Uterus (tissue), 3 donors: ENCODE measurements at regions not wholly inside any gene's neighbourhood (a gene's known extent, or its start where the extent isn't known, plus 50 kb on each side); places are given as distances from the start of the nearest gene placed in this dataset.
"Not testable (repeated sequence)": the region's sequence is repeated elsewhere in the genome, so short reads cannot be mapped to it uniquely, and the experiment has no call there.

Source experiments
- DNase-seq, 2 donors: peaks; one replicate each; pipeline ENCODE4 v3.0.0-alpha.2; 2019 to 2020
- H3K27ac ChIP-seq, 2 donors: fragments of 200-600 bp; sonication (generic); 1 replicate in 1 of 2; 2 replicates in 1 of 2; pipeline ENCODE4 v1.5.1; 2016 to 2018
- H3K27me3 ChIP-seq, 2 donors: fragments of 200-600 bp; sonication (generic); one replicate each; pipeline ENCODE4 v1.5.1; 2018 to 2019; ENCODE audit warnings: control low read depth in 1 of 2
- H3K36me3 ChIP-seq, 2 donors: fragments of 200-600 bp; sonication (generic); one replicate each; pipeline ENCODE4 v1.5.1; 2019; ENCODE audit warnings: control low read depth in 1 of 2
- H3K4me1 ChIP-seq, 2 donors: fragments of 200-600 bp; sonication (generic); one replicate each; pipeline ENCODE4 v1.5.1; 2018 to 2019; ENCODE audit warnings: control low read depth in 1 of 2
- H3K4me3 ChIP-seq, 2 donors: fragments of 200-600 bp; sonication (generic); 1 replicate in 1 of 2; 2 replicates in 1 of 2; pipeline ENCODE4 v1.5.1; 2018 to 2019; ENCODE audit warnings: mild to moderate bottlenecking in 1 of 2
- H3K9me3 ChIP-seq, 2 donors: fragments of 200-600 bp; sonication (generic); one replicate each; pipeline ENCODE4 v1.5.1; 2019; ENCODE audit warnings: control low read depth in 1 of 2
- POLR2A ChIP-seq, 2 donors: fragments of 450-650 bp; IDR thresholded peaks; one replicate each; pipeline ENCODE4 v1.6.1; 2016; ENCODE audit warnings: antibody characterized with exemption in 2 of 2, mild to moderate bottlenecking in 1 of 2, moderate library complexity in 1 of 2
- intact Hi-C: fragments of 100-400 bp; cut with DNase I; formaldehyde crosslinking; loops from one replicate; pipeline ENCODE4 v1.15.1; 2023; ENCODE audit warnings: low total_unique reads
- TF ChIP-seq, protein P1 (sequence below), 4 experiments: fragments of 200-600 bp in 2 of 4; fragments of 450-650 bp in 2 of 4; sonication (generic) in 2 of 4; IDR thresholded peaks; one replicate each; pipeline ENCODE4 v1.5.1; 2016 to 2019; ENCODE audit warnings: antibody characterized with exemption in 4 of 4, mild to moderate bottlenecking in 2 of 4, moderate library complexity in 1 of 4
- donor health status: DM: yes; HTN: yes; CAD: no.

DNA sequence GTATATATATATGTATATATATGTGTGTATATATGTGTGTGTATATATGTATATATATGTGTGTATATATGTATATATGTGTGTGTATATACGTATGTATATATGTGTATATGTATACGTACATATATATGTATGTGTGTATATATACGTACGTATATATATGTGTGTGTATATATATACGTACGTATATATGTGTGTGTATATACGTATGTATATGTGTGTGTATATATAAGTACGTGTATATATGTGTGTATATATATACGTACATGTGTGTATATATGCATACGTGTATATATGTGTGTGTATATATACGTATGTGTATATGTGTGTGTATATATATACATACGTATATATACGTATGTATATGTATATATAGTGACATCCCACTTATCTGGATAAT lies 154.4 kb downstream of the CDRT15L2 start:
- H3K4me1 ChIP-seq: no peaks in the 10 kb centered on the region
- no peaks in the 10 kb centered on the region for H3K27me3 ChIP-seq
- TF ChIP-seq POLR2A (IDR thresholded peaks at IDR 0.05): no peak
- TF ChIP-seq, protein P1, sequence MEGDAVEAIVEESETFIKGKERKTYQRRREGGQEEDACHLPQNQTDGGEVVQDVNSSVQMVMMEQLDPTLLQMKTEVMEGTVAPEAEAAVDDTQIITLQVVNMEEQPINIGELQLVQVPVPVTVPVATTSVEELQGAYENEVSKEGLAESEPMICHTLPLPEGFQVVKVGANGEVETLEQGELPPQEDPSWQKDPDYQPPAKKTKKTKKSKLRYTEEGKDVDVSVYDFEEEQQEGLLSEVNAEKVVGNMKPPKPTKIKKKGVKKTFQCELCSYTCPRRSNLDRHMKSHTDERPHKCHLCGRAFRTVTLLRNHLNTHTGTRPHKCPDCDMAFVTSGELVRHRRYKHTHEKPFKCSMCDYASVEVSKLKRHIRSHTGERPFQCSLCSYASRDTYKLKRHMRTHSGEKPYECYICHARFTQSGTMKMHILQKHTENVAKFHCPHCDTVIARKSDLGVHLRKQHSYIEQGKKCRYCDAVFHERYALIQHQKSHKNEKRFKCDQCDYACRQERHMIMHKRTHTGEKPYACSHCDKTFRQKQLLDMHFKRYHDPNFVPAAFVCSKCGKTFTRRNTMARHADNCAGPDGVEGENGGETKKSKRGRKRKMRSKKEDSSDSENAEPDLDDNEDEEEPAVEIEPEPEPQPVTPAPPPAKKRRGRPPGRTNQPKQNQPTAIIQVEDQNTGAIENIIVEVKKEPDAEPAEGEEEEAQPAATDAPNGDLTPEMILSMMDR (IDR thresholded peaks at IDR 0.05): no peak
- DNase-seq: no peak
- H3K9me3 ChIP-seq: no peaks in the 10 kb centered on the region
- H3K27ac ChIP-seq: no peak overlapping the region
- H3K36me3 ChIP-seq: no peaks in the 10 kb centered on the region
- H3K4me3 ChIP-seq: no peak overlapping the region
- intact Hi-C loops: no loop called here

GRCh38 chr17:20735796-20736195 lies 156.3 kb downstream of the CDRT15L2 start:
- no peaks in the 10 kb centered on the region for H3K36me3 ChIP-seq
- no peak overlapping the region for H3K27ac ChIP-seq
- no peaks in the 10 kb centered on the region for H3K27me3 ChIP-seq
- TF ChIP-seq, protein P1 (IDR thresholded peaks at IDR 0.05): no peak
- TF ChIP-seq POLR2A (IDR thresholded peaks at IDR 0.05): no peak
- H3K4me3 ChIP-seq: no peak overlapping the region
- no peaks in the 10 kb centered on the region for H3K9me3 ChIP-seq
- no peak for DNase-seq
- no peaks in the 10 kb centered on the region for H3K4me1 ChIP-seq
- intact Hi-C loops: no loop called here

DNA sequence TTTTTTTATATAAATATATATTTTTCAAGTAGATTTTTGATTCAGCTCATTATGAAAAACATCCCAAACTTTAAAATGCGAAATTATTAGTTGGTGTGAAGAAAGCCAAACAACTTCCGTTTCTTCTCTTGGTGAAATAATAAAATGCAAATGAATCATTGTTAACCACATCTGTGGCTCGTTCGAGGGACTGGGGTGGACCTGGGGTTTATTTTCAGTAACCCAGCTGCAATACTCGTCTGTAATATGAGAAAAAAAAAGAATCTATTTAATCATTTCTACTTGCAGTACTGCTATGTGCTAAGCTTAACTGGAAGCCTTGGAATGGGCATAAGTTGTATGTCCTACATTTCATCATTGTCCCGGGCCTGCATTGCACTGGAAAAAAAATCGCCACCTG lies 158.1 kb downstream of the CDRT15L2 start:
- H3K4me1 ChIP-seq, intact Hi-C loops, H3K27me3 ChIP-seq, H3K27ac ChIP-seq, DNase-seq, H3K4me3 ChIP-seq, H3K9me3 ChIP-seq, H3K36me3 ChIP-seq: not testable (repeated sequence)

DNA sequence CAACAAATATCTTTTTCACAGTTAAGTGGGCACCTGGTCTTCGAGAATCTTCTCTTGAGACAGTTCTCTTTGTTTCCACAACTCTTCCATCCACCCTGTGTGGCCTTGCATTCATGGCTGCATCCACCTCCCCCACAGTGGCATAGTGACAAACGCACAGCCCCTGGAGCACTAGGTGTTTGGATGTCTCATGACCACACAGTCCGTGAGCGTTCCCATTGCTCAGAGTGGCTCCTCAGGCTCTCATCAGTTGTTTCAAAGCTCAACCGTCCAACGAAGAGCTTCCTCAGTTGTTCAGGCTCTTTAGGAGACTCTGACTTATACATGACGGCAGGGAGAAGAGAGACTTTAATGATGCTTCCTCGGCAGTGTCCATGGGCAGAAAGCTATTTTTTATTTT lies 191.6 kb downstream of the CDRT15L2 start:
- H3K36me3 ChIP-seq: no peaks in the 10 kb centered on the region
- H3K4me1 ChIP-seq: no peaks in the 10 kb centered on the region
- H3K4me3 ChIP-seq: no peak overlapping the region
- no peaks in the 10 kb centered on the region for H3K9me3 ChIP-seq
- DNase-seq: no peak
- H3K27ac ChIP-seq: no peak overlapping the region
- no peak for TF ChIP-seq POLR2A (IDR thresholded peaks at IDR 0.05)
- TF ChIP-seq, protein P1 (IDR thresholded peaks at IDR 0.05): no peak
- H3K27me3 ChIP-seq: no peaks in the 10 kb centered on the region
- intact Hi-C loops: no loop called here

- no peaks in the 10 kb centered on the region for H3K27me3 ChIP-seq
- no peak overlapping the region for H3K4me3 ChIP-seq
- no peaks in the 10 kb centered on the region for H3K9me3 ChIP-seq
- TF ChIP-seq, protein P1 (IDR thresholded peaks at IDR 0.05): no peak
- TF ChIP-seq POLR2A (IDR thresholded peaks at IDR 0.05): no peak
- DNase-seq: no peak
- intact Hi-C loops: no loop called here
- no peak overlapping the region for H3K27ac ChIP-seq
- no peaks in the 10 kb centered on the region for H3K36me3 ChIP-seq
- H3K4me1 ChIP-seq: no peaks in the 10 kb centered on the region
Measured at GRCh38 chr17:20774472-20775135, 195.1 kb downstream of the CDRT15L2 start.

- no peak for TF ChIP-seq POLR2A (IDR thresholded peaks at IDR 0.05)
- TF ChIP-seq, protein P1 (IDR thresholded peaks at IDR 0.05): no peak
- Histone ChIP-seq H3K4me1 (no peaks in the 10 kb centered on the region), H3K27me3 (no peaks in the 10 kb centered on the region), H3K36me3 (no peaks in the 10 kb centered on the region), H3K9me3 (no peaks in the 10 kb centered on the region), H3K27ac (no peak overlapping the region), H3K4me3 (no peak overlapping the region)
- intact Hi-C loops: no loop called here
- no peak for DNase-seq
Measured at GRCh38 chr17:20775331-20775730, 195.8 kb downstream of the CDRT15L2 start.
